Common myeloid progenitor, CD34-positive (primary cell): ENCODE measurements at regions not wholly inside any gene's neighbourhood (a gene's known extent, or its start where the extent isn't known, plus 50 kb on each side); places are given as distances from the start of the nearest gene placed in this dataset.

ENCODE experiments used
- CTCF ChIA-PET: fragments of 350-600 bp; sonication (Branson Sonifier 250); formaldehyde crosslinking; loops from one replicate; lab custom pipeline; 2021; ENCODE audit warnings: antibody characterized with exemption; lab: Charles Lee
- POLR2A ChIA-PET: fragments of 350-600 bp; sonication (Branson Sonifier 250); formaldehyde crosslinking; loops from one replicate; lab custom pipeline; 2021; ENCODE audit warnings: antibody characterized with exemption; lab: Charles Lee
- DNase-seq, 3 donors: peaks; one replicate each; pipeline versions ENCODE4 v3.0.0 to v3.0.0-alpha.2; 2013
- H3K27ac ChIP-seq, 2 experiments: 1 replicate in 1 of 2; 2 replicates in 1 of 2; pipeline ENCODE4 v1.7.0; 2013; ENCODE audit warnings: inconsistent platforms in 2 of 2, low read length in 2 of 2, mild to moderate bottlenecking in 2 of 2, low read depth in 1 of 2, moderate library complexity in 1 of 2; ENCODE audit not compliant: severe bottlenecking in 2 of 2, insufficient read depth in 1 of 2, poor library complexity in 1 of 2
- H3K27me3 ChIP-seq, 5 experiments: replicated peaks in 2 of 5; 1 replicate in 3 of 5; 2 replicates in 2 of 5; pipeline versions ENCODE4 v1.6.1 to v1.7.0; 2013; ENCODE audit warnings: low read length in 4 of 5, mild to moderate bottlenecking in 2 of 5, moderate library complexity in 2 of 5, inconsistent platforms in 1 of 5; ENCODE audit not compliant: insufficient read depth in 5 of 5, control insufficient read depth in 4 of 5
- H3K36me3 ChIP-seq, 4 experiments: 1 replicate in 2 of 4; 2 replicates in 2 of 4; pipeline versions ENCODE4 v1.6.1 to v1.7.0; 2013; ENCODE audit warnings: low read length in 3 of 4, control low read depth in 1 of 4, mild to moderate bottlenecking in 1 of 4; ENCODE audit not compliant: control insufficient read depth in 4 of 4, insufficient read depth in 4 of 4
- H3K4me1 ChIP-seq, 4 experiments: 1 replicate in 3 of 4; 2 replicates in 1 of 4; pipeline versions ENCODE4 v1.6.1 to v1.7.1; 2013; ENCODE audit warnings: low read length in 3 of 4, mild to moderate bottlenecking in 3 of 4, control low read depth in 1 of 4, inconsistent platforms in 1 of 4, moderate library complexity in 1 of 4; ENCODE audit not compliant: control insufficient read depth in 4 of 4, insufficient read depth in 4 of 4; ENCODE audit errors: control extremely low read depth in 1 of 4
- H3K4me3 ChIP-seq, 7 experiments: 1 replicate in 4 of 7; 2 replicates in 3 of 7; pipeline versions ENCODE4 v1.5.1 to v1.7.0; 2013; ENCODE audit warnings: mild to moderate bottlenecking in 7 of 7, low read length in 6 of 7, moderate library complexity in 6 of 7, inconsistent platforms in 2 of 7, low read depth in 2 of 7, control low read depth in 1 of 7; ENCODE audit not compliant: insufficient read depth in 4 of 7, control insufficient read depth in 1 of 7; ENCODE audit errors: extremely low read depth in 1 of 7
- H3K9me3 ChIP-seq, 5 experiments: 1 replicate in 4 of 5; 2 replicates in 1 of 5; pipeline versions ENCODE4 v1.6.1 to v1.7.1; 2013; ENCODE audit warnings: low read length in 4 of 5, mild to moderate bottlenecking in 2 of 5, inconsistent platforms in 1 of 5, low read depth in 1 of 5, moderate library complexity in 1 of 5; ENCODE audit not compliant: control insufficient read depth in 4 of 5, insufficient read depth in 2 of 5; ENCODE audit errors: control extremely low read depth in 1 of 5
- WGBS: methylation state at CpG from one replicate; pipeline ENCODE4 v1.1.5; 2013; ENCODE audit not compliant: insufficient coverage; 5-methylcytosine and 5-hydroxymethylcytosine counted together

DNA sequence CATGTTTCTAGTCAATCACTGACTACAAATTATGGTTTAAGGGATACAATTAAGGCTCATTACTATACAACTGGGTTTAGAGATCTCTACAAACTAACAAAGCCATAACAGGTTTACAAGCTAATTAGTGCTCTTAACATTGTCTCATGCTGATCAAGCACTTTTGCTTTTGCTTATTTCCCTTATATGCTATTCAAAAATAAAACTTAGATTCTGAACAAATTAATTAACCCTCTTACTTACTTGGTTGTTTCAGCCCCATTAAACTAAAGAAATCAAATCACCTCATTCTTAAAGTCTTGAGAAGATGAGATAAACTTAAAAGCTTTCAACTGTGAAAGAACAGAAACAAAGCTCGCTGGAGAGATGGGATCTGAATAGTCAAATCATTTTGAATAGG, 2024.5 kb upstream of the ADGRL3 start:
- H3K4me3 ChIP-seq, result no peak overlapping the region
- no peaks in the 10 kb centered on the region for H3K36me3 ChIP-seq
- WGBS, result 38% methylated on average over 1 of the region's 1 CpG
- H3K4me1 ChIP-seq, result no peaks in the 10 kb centered on the region
- ChIA-PET CTCF (no interaction called here), POLR2A (no interaction called here)
- H3K9me3 ChIP-seq, result peaks cover 0 to 1% (median 0%) of the 10 kb centered on the region in 5 experiments
- DNase-seq, result no peak
- H3K27me3 ChIP-seq, result no peaks in the 10 kb centered on the region
- no peak overlapping the region for H3K27ac ChIP-seq

DNA sequence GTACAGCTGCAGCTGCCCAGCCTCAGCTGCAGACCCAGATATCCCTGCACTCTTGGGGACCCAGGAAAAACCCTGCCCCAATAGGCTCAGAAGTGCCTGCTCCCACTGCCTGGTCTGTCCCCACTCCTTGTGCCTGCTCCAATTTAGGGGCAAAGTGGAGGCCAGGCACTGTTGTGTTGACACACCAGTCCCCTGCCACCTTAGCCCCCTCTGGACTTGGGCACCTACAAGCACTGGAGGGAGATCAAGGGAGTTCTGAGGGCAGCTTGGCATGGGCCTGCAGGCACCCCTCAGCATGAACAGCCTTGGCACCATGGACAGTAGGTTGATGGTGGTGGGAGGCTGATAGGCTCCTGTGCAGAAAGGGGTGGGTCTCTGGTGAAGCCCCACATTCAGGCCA, 2020.8 kb upstream of the ADGRL3 start:
- Histone ChIP-seq H3K9me3 (peaks cover 0 to 1% (median 0%) of the 10 kb centered on the region in 5 experiments), H3K4me1 (no peaks in the 10 kb centered on the region), H3K27me3 (no peaks in the 10 kb centered on the region), H3K36me3 (no peaks in the 10 kb centered on the region), H3K27ac (no peak overlapping the region), H3K4me3 (no peak overlapping the region)
- DNase-seq, result no peak
- CTCF ChIA-PET, result no interaction called here
- POLR2A ChIA-PET, result no interaction called here

DNA sequence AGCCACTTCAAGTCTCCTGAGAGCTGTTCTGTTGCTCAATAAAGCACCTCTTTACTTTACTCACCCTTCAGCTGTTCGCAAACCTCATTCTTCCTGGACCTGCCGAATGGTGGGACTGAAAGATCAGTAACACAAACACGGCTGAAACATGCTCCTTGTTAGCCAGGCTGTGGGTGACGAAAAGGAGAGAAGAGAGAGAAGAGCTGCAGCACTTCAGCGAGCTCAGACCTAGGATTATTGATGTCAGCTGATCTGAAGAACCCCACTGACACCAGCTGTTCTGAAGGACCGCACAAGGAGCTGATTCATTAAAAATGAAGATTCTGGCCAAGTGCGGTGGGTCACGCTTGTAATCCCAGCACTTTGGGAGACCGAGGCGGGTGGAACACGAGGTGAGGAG, 2020.0 kb upstream of the ADGRL3 start:
- CTCF ChIA-PET, result interaction anchor here (1.1 kb wide), 1 partner anchor 14 kb away, joined by 3 read pairs; no protein-coding TSS in a partner anchor
- WGBS, result 89% methylated on average over 11 of the region's 11 CpGs

DNA sequence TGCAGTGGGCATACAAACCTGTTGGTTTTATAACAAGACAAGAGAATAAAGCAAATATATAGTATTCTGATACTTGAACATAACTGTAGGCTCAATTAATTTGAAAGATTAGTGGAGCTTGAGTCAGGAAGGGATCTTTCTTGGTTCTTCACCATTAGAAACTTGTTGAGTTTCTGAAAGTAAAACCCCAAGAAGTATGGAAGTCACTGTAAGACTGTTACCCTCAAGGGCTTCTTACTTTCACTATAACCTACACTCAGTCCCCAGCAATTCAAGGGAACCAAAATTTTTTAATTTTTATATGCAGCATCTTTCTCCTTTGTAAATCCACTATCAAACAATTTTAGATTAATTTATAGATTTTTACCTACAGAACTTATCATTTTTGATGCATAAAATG, 2019.2 kb upstream of the ADGRL3 start:
- DNase-seq, result no peak
- ChIA-PET POLR2A (no interaction called here), CTCF (interaction anchor here (1.1 kb wide), 1 partner anchor 13 kb away, joined by 3 read pairs; no protein-coding TSS in a partner anchor)
- Histone ChIP-seq H3K4me1 (no peaks in the 10 kb centered on the region), H3K4me3 (no peak overlapping the region), H3K27me3 (no peaks in the 10 kb centered on the region), H3K36me3 (no peaks in the 10 kb centered on the region), H3K9me3 (no peaks in the 10 kb centered on the region), H3K27ac (no peak overlapping the region)

More for the DNA sequence above, 2020.0 kb upstream of the ADGRL3 start:
- H3K36me3 ChIP-seq, result no peaks in the 10 kb centered on the region
- H3K4me3 ChIP-seq, result no peak overlapping the region
- H3K27me3 ChIP-seq, result no peaks in the 10 kb centered on the region
- POLR2A ChIA-PET, result no interaction called here
- no peaks in the 10 kb centered on the region for H3K4me1 ChIP-seq
- no peak overlapping the region for H3K27ac ChIP-seq
- no peak for DNase-seq
- H3K9me3 ChIP-seq, result peaks cover 0 to 1% (median 0%) of the 10 kb centered on the region in 5 experiments

- POLR2A ChIA-PET, result no interaction called here
- H3K36me3 ChIP-seq, result no peaks in the 10 kb centered on the region
- no peak overlapping the region for H3K4me3 ChIP-seq
- DNase-seq, result no peak
- no peaks in the 10 kb centered on the region for H3K27me3 ChIP-seq
- no peaks in the 10 kb centered on the region for H3K9me3 ChIP-seq
- H3K4me1 ChIP-seq, result no peaks in the 10 kb centered on the region
- H3K27ac ChIP-seq, result no peak overlapping the region
- CTCF ChIA-PET, result no interaction called here
- 67% methylated on average over 2 of the region's 2 CpGs for WGBS
These were observed 2004.3 kb upstream of the ADGRL3 start for GRCh38 chr4:59195839-59196238.

GRCh38 chr4:59200992-59201391, 1999.1 kb upstream of the ADGRL3 start:
- no peaks in the 10 kb centered on the region for H3K36me3 ChIP-seq
- no peak overlapping the region for H3K27ac ChIP-seq
- H3K9me3 ChIP-seq, result no peaks in the 10 kb centered on the region
- no peak for DNase-seq
- H3K4me1 ChIP-seq, result no peaks in the 10 kb centered on the region
- no peaks in the 10 kb centered on the region for H3K27me3 ChIP-seq
- no CpG with 5 or more reads among the region's 2 CpGs for WGBS
- POLR2A ChIA-PET, result no interaction called here
- CTCF ChIA-PET, result no interaction called here
- no peak overlapping the region for H3K4me3 ChIP-seq

DNA sequence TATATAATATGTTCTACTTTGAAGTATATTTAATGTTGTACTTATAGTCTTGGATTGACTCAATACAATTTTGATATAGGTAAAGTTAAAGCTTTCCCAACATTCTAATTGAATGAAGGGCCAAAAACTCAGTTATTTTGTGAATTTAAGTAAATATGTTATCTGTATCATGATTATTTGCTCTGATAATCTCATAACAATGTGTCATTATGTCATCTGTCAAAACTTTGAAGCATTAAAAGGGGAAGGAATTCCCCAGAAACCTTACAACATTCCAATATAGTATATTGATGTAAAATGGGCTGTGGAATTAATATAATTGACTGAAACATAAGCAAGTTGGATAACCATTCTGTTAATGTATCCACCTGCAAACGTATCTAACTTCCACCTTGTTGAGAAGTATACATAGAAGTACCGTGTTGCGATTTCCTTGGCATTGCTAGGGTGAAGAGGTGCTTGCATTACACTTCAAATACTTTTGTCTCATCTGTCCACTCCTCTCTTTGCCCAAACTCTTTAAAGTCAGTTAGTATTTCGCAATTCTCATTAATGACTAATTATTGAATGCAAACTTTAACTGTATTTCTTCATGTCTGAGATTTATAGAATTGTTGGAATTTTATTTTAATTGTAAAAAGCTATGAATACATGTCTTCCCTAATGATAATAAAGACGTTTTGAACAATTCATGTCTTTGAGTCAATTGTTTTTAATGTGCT, 1982.1 kb upstream of the ADGRL3 start:
- ChIA-PET CTCF (no interaction called here), POLR2A (no interaction called here)
- Histone ChIP-seq H3K4me3 (no peak overlapping the region), H3K9me3 (no peaks in the 10 kb centered on the region), H3K4me1 (no peaks in the 10 kb centered on the region), H3K36me3 (no peaks in the 10 kb centered on the region), H3K27me3 (no peaks in the 10 kb centered on the region), H3K27ac (no peak overlapping the region)
- no peak for DNase-seq
- 100% methylated on average over 2 of the region's 5 CpGs for WGBS
